ENCODE measurements at regions not wholly inside any gene's neighbourhood (a gene's known extent, or its start where the extent isn't known, plus 50 kb on each side); places are given as distances from the start of the nearest gene placed in this dataset.

DNA sequence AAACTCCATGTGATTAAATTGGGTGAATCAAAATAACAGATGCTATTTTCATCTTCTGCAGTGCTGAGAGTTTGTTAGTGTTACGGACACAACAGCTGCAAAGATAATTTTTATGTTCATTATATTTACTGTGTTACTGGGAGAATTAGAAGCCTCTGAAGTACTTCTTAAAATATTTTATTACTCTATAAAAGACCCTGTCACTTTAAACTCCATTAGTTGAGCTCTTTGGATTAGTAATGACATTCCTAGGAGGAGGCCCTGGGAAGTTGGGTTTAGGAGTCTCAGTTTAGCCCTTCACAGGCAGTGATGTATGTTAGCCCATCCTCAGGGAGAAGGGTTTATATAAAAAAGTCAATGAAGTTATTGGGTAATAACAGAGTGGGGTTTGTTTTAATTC, 596.7 kb downstream of the JRKL start (continued):
- TF ChIP-seq, protein P1, sequence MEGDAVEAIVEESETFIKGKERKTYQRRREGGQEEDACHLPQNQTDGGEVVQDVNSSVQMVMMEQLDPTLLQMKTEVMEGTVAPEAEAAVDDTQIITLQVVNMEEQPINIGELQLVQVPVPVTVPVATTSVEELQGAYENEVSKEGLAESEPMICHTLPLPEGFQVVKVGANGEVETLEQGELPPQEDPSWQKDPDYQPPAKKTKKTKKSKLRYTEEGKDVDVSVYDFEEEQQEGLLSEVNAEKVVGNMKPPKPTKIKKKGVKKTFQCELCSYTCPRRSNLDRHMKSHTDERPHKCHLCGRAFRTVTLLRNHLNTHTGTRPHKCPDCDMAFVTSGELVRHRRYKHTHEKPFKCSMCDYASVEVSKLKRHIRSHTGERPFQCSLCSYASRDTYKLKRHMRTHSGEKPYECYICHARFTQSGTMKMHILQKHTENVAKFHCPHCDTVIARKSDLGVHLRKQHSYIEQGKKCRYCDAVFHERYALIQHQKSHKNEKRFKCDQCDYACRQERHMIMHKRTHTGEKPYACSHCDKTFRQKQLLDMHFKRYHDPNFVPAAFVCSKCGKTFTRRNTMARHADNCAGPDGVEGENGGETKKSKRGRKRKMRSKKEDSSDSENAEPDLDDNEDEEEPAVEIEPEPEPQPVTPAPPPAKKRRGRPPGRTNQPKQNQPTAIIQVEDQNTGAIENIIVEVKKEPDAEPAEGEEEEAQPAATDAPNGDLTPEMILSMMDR (conservative IDR thresholded peaks at IDR 0.05; ENCODE audit: low read depth in 2 of 2): no peak
- TF ChIP-seq EZH2 (IDR thresholded peaks at IDR 0.05; ENCODE audit: low read depth, unreplicated experiment) (no peak), JUNB (IDR thresholded peaks at IDR 0.05; ENCODE audit: unreplicated experiment) (no peak), CREB1 (CRISPR knock-in tag; IDR thresholded peaks at IDR 0.05; ENCODE audit: low read depth) (no peak)

DNA sequence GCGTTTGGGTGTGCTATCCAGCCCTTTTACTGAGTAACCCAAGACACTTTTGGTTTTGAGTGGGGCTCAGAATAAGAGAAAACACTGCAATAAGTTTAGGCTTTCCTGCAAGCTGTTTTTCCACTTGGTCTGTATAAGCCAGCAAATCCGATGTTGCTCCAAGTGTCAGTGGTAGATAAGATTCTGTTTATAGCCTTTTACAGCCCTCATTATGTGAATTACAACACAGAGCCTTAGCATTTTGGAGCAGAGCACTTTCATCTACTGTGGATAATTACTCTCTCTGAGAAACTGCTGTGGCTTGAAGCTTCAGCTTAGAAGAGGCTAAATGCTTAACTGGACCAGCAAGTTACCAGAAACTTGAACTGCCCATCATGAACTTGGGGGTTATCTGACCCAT, 601.1 kb downstream of the JRKL start:
- H3K4me3 ChIP-seq: no peak overlapping the region
- no peaks in the 10 kb centered on the region for H3K36me3 ChIP-seq (ENCODE audit: insufficient read depth)
- H3K27ac ChIP-seq (ENCODE audit: low read depth): no peak overlapping the region
- H3K27me3 Mint-ChIP-seq (ENCODE audit: insufficient read depth, low read depth, poor library complexity): peaks cover 3% of the 10 kb centered on the region
- no peak overlapping the region for H3K4me3 Mint-ChIP-seq
- H4K20me1 ChIP-seq (replicated peaks; ENCODE audit: insufficient read depth): no peaks in the 10 kb centered on the region
- H3F3A ChIP-seq (replicated peaks; ENCODE audit: low read depth): no peaks in the 10 kb centered on the region
- H3K4me1 Mint-ChIP-seq: no peaks in the 10 kb centered on the region
- H3K9me3 Mint-ChIP-seq: no peaks in the 10 kb centered on the region
- no peaks in the 10 kb centered on the region for H3K4me1 ChIP-seq (ENCODE audit: insufficient read depth)
- ATAC-seq (no peak), DNase-seq (ENCODE audit: low spot score) (no peak)
- H3K4me2 ChIP-seq: no peak overlapping the region
- H3K36me3 Mint-ChIP-seq (ENCODE audit: low read depth): no peaks in the 10 kb centered on the region
- H3K27me3 ChIP-seq (ENCODE audit: insufficient read depth): no peaks in the 10 kb centered on the region
- H2AFZ ChIP-seq: no peak overlapping the region
- H3K79me2 ChIP-seq (replicated peaks; ENCODE audit: insufficient read depth): no peaks in the 10 kb centered on the region
- H3K9me2 ChIP-seq (ENCODE audit: insufficient read depth): peaks cover 4% of the 10 kb centered on the region; the same call in 1 of the 2 replicates
- H3K27ac Mint-ChIP-seq: no peak overlapping the region
- TF ChIP-seq POLR2AphosphoS5 (IDR thresholded peaks at IDR 0.05; ENCODE audit: low read depth) (no peak), NANOG (IDR thresholded peaks at IDR 0.05; ENCODE audit: borderline replicate concordance) (no peak), ZNF331 (CRISPR knock-in tag; IDR thresholded peaks at IDR 0.05; ENCODE audit: low read depth) (no peak), ZNF114 (CRISPR knock-in tag; IDR thresholded peaks at IDR 0.05) (no peak), EZH2 (IDR thresholded peaks at IDR 0.05; ENCODE audit: low read depth, unreplicated experiment) (no peak), STAT1 (IDR thresholded peaks at IDR 0.05; ENCODE audit: unreplicated experiment) (no peak), JUNB (IDR thresholded peaks at IDR 0.05; ENCODE audit: unreplicated experiment) (no peak)
- TF ChIP-seq, protein P2, sequence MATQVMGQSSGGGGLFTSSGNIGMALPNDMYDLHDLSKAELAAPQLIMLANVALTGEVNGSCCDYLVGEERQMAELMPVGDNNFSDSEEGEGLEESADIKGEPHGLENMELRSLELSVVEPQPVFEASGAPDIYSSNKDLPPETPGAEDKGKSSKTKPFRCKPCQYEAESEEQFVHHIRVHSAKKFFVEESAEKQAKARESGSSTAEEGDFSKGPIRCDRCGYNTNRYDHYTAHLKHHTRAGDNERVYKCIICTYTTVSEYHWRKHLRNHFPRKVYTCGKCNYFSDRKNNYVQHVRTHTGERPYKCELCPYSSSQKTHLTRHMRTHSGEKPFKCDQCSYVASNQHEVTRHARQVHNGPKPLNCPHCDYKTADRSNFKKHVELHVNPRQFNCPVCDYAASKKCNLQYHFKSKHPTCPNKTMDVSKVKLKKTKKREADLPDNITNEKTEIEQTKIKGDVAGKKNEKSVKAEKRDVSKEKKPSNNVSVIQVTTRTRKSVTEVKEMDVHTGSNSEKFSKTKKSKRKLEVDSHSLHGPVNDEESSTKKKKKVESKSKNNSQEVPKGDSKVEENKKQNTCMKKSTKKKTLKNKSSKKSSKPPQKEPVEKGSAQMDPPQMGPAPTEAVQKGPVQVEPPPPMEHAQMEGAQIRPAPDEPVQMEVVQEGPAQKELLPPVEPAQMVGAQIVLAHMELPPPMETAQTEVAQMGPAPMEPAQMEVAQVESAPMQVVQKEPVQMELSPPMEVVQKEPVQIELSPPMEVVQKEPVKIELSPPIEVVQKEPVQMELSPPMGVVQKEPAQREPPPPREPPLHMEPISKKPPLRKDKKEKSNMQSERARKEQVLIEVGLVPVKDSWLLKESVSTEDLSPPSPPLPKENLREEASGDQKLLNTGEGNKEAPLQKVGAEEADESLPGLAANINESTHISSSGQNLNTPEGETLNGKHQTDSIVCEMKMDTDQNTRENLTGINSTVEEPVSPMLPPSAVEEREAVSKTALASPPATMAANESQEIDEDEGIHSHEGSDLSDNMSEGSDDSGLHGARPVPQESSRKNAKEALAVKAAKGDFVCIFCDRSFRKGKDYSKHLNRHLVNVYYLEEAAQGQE (IDR thresholded peaks at IDR 0.05; ENCODE audit: unreplicated experiment): no peak
- TF ChIP-seq, protein P3, sequence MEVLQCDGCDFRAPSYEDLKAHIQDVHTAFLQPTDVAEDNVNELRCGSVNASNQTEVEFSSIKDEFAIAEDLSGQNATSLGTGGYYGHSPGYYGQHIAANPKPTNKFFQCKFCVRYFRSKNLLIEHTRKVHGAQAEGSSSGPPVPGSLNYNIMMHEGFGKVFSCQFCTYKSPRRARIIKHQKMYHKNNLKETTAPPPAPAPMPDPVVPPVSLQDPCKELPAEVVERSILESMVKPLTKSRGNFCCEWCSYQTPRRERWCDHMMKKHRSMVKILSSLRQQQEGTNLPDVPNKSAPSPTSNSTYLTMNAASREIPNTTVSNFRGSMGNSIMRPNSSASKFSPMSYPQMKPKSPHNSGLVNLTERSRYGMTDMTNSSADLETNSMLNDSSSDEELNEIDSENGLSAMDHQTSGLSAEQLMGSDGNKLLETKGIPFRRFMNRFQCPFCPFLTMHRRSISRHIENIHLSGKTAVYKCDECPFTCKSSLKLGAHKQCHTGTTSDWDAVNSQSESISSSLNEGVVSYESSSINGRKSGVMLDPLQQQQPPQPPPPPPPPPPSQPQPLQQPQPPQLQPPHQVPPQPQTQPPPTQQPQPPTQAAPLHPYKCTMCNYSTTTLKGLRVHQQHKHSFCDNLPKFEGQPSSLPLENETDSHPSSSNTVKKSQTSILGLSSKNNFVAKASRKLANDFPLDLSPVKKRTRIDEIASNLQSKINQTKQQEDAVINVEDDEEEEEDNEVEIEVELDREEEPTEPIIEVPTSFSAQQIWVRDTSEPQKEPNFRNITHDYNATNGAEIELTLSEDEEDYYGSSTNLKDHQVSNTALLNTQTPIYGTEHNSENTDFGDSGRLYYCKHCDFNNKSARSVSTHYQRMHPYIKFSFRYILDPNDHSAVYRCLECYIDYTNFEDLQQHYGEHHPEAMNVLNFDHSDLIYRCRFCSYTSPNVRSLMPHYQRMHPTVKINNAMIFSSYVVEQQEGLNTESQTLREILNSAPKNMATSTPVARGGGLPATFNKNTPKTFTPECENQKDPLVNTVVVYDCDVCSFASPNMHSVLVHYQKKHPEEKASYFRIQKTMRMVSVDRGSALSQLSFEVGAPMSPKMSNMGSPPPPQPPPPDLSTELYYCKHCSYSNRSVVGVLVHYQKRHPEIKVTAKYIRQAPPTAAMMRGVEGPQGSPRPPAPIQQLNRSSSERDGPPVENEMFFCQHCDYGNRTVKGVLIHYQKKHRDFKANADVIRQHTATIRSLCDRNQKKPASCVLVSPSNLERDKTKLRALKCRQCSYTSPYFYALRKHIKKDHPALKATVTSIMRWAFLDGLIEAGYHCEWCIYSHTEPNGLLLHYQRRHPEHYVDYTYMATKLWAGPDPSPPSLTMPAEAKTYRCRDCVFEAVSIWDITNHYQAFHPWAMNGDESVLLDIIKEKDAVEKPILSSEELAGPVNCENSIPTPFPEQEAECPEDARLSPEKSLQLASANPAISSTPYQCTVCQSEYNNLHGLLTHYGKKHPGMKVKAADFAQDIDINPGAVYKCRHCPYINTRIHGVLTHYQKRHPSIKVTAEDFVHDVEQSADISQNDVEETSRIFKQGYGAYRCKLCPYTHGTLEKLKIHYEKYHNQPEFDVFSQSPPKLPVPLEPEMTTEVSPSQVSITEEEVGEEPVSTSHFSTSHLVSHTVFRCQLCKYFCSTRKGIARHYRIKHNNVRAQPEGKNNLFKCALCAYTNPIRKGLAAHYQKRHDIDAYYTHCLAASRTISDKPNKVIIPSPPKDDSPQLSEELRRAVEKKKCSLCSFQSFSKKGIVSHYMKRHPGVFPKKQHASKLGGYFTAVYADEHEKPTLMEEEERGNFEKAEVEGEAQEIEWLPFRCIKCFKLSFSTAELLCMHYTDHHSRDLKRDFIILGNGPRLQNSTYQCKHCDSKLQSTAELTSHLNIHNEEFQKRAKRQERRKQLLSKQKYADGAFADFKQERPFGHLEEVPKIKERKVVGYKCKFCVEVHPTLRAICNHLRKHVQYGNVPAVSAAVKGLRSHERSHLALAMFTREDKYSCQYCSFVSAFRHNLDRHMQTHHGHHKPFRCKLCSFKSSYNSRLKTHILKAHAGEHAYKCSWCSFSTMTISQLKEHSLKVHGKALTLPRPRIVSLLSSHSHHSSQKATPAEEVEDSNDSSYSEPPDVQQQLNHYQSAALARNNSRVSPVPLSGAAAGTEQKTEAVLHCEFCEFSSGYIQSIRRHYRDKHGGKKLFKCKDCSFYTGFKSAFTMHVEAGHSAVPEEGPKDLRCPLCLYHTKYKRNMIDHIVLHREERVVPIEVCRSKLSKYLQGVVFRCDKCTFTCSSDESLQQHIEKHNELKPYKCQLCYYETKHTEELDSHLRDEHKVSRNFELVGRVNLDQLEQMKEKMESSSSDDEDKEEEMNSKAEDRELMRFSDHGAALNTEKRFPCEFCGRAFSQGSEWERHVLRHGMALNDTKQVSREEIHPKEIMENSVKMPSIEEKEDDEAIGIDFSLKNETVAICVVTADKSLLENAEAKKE (CRISPR knock-in tag; IDR thresholded peaks at IDR 0.05): no peak
- TF ChIP-seq, protein P1 (conservative IDR thresholded peaks at IDR 0.05; ENCODE audit: low read depth in 2 of 2): no peak

Measured in GM23338 (cell line).